GM21381 (cell line): ENCODE measurements at regions not wholly inside any gene's neighbourhood (a gene's known extent, or its start where the extent isn't known, plus 50 kb on each side); places are given as distances from the start of the nearest gene placed in this dataset.
A peak's percentile ranks its signal among the peaks of the same experiment; 100 is the strongest.

Experiments
- ATAC-seq: cut with Tn5 transposase; IDR thresholded peaks from one replicate; pipeline ENCODE4 v1.9.1; 2021; ENCODE audit warnings: mild to moderate bottlenecking, moderate library complexity; ENCODE audit not compliant: unreplicated experiment

GRCh38 chr2:212638694-212639093 lies 100.1 kb upstream of the ERBB4 start:
- no peak for ATAC-seq

DNA sequence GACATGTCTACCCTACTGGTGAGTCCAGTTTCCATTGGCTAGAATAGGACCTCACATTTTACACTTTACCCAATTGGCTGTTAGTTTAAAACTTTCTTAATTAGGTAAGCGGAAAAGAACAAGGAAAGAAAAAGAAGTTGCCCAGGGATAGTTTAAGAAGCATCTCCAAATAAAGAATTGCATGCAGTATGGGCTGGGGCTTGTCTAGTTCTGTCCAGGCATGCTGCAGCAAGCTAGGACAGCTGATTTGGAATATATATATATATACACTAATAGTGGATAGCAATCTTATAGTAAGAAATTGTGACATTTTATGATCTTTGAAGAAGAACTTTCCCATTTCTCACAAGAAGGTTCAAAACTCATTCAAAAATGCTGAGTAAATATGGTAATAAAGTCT lies 90.0 kb upstream of the ERBB4 start:
- no peak for ATAC-seq

DNA sequence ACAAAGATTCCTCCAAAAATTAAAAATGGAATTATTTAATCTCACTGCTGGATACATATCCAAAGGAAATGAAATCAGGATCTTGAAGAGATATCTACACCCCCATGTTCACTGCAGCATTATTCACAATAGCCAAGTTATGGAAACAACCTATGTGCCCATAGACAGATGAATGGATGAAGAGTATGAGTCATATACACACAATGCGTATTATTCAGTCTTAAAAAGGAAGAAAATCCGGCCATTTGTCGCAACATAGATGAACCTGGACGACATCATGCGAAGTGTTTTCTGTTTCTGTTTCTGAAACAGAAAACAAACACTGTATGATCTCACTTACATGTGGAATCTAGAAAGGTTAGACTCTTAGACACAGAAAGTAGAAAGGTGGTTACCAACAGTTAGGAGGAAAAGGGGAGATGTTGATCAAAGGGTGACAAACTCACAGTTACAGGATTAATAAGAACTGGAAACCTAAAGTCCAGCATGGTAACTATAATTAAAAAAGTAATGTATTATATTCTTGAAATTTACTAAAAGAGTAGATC lies 87.8 kb upstream of the ERBB4 start:
- ATAC-seq, result no peak

DNA sequence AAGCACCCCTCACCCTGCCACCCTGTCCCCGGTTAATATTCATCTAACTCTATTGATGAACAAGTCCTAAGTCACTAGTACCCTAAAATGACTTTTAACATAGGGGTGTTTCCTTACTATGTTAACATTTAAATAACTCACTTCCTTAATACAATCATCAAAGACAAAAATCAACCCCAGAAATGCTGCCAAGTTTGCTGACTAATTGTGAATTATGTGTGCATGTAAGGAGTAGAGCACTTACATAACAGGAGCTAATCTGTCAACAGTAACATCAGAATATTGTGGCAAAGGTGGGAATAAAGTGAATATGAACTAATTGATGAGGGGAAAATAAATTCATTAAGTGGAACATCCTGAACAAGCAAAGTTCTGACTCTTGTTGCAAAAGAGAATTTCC lies 81.4 kb upstream of the ERBB4 start:
- ATAC-seq, result no peak

- ATAC-seq, result no peak
Observed at GRCh38 chr2:212618636-212619035, 80.0 kb upstream of the ERBB4 start.

DNA sequence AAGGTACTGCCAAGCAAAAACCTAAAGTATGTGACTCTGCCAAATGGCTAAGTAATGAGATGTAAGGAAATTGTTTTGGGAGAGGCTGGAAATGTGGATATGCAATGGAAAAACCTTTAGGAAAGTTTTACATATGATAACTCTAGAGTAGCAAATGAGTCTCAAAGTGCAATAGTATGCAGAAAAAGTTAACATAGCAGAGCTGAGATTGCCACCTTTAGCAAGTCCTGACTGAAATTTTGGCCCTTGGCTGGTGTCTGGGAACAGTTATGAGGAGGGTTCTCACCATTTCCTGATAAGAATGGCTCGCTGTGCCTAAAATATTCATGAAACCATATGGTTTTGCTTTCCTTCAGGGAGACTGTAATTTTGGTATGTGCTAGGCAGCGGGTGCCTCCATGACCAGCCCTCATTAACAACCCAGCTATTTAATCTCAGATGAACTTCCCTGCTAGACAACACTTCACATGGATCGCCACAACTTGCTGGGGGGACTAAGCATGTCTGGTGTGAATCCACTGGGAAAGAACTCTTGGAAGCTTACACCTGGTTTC lies 72.3 kb upstream of the ERBB4 start:
- ATAC-seq, result no peak

GRCh38 chr2:212609479-212609878 lies 70.9 kb upstream of the ERBB4 start:
- no peak for ATAC-seq

DNA sequence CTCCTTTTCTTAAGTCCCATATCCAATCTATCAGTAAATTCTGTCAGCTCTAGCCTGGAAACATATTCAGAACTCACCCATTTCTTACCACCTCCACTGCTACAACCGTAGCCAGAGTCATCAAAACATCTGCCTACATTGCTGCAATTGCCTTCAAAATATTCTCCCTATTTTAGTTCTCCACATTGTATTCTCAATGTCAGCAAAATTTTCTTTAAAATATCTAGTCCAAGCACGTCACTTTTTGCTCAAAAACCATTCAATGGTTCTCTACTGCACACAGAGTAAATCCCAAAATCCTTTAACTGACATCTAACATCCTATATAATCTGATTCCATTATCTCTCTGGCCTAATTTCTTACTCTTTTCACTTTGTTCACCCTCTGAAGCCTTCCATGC lies 68.5 kb upstream of the ERBB4 start:
- ATAC-seq, result no peak

DNA sequence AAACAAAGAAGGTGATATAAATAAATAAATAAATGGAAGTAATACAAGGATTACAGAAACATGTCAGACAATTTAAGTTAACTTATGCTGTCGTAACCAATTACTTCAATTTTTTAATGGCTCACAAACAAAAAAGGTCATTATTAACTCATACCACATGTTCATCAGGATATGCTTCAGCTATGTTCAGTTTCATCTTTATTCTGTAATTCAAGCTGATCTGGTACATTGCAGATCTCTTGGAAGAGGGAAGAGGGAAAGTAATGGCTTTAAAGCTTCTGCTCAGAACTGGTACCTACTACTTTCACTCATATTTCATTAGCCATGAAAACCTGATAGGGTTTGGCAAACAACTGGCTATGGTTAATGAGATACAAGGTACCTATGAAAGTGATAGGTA lies 67.6 kb upstream of the ERBB4 start:
- ATAC-seq, result no peak

GRCh38 chr2:212596688-212597087 lies 58.1 kb upstream of the ERBB4 start:
- ATAC-seq, result no peak

GRCh38 chr2:212596276-212596675 lies 57.7 kb upstream of the ERBB4 start:
- ATAC-seq, result no peak

GRCh38 chr2:212595036-212595654 lies 56.5 kb upstream of the ERBB4 start:
- peak; percentile 46 for ATAC-seq

DNA sequence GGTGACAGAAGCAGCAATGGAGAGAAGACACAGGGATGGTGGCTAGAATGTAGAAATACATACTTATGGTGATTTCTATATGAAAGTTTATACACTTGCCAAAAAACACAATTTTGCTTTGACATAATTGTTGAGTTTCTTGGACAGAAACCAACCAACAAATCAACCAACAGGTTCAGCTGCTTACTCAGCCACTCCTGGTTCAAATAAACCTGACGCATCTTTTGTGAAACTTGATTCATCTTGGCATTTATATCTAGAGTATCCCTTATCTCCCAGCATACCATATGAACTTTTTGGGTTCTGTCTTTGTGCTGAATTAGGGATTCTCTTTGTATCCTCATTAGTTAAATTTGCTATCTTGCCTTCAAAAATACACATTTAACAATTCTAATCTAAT lies 54.1 kb upstream of the ERBB4 start:
- ATAC-seq, result no peak
